ENCODE measurements at regions not wholly inside any gene's neighbourhood (a gene's known extent, or its start where the extent isn't known, plus 50 kb on each side); places are given as distances from the start of the nearest gene placed in this dataset.

- Mint-ChIP-seq H3K27ac (no peak overlapping the region), H3K27me3 (no peaks in the 10 kb centered on the region), H3K36me3 (ENCODE audit: insufficient read depth) (peaks cover 3% of the 10 kb centered on the region), H3K4me3 (ENCODE audit: low read depth) (no peak overlapping the region), H3K4me1 (ENCODE audit: low read depth) (no peaks in the 10 kb centered on the region), H3K9me3 (ENCODE audit: low read depth) (peaks cover 17% of the 10 kb centered on the region)
- no peak for DNase-seq (ENCODE audit: low spot score, unreplicated experiment)
- TF ChIP-seq CTCF (IDR thresholded peaks at IDR 0.05; ENCODE audit: unreplicated experiment): no peak
Measured at GRCh38 chr3:190222916-190223315, 99.3 kb downstream of the CLDN1 start.

- DNase-seq (ENCODE audit: low spot score, unreplicated experiment): no peak
- H3K4me1 Mint-ChIP-seq (ENCODE audit: low read depth): no peaks in the 10 kb centered on the region
- H3K27ac Mint-ChIP-seq: no peak overlapping the region
- peaks cover 3% of the 10 kb centered on the region for H3K36me3 Mint-ChIP-seq (ENCODE audit: insufficient read depth)
- peaks cover 17% of the 10 kb centered on the region for H3K9me3 Mint-ChIP-seq (ENCODE audit: low read depth)
- H3K4me3 Mint-ChIP-seq (ENCODE audit: low read depth): no peak overlapping the region
- no peak for TF ChIP-seq CTCF (IDR thresholded peaks at IDR 0.05; ENCODE audit: unreplicated experiment)
- H3K27me3 Mint-ChIP-seq: no peaks in the 10 kb centered on the region
Measured at GRCh38 chr3:190222360-190222759, 99.9 kb downstream of the CLDN1 start.

- Mint-ChIP-seq H3K27ac (no peak overlapping the region), H3K4me3 (ENCODE audit: low read depth) (no peak overlapping the region), H3K4me1 (ENCODE audit: low read depth) (no peaks in the 10 kb centered on the region), H3K9me3 (ENCODE audit: low read depth) (peaks cover 17% of the 10 kb centered on the region), H3K27me3 (no peaks in the 10 kb centered on the region), H3K36me3 (ENCODE audit: insufficient read depth) (peaks cover 3% of the 10 kb centered on the region)
- no peak for TF ChIP-seq CTCF (IDR thresholded peaks at IDR 0.05; ENCODE audit: unreplicated experiment)
- no peak for DNase-seq (ENCODE audit: low spot score, unreplicated experiment)
Measured at GRCh38 chr3:190220362-190220761, 99.7 kb upstream of the P3H2 start.

- Mint-ChIP-seq H3K36me3 (ENCODE audit: insufficient read depth) (peaks cover 3% of the 10 kb centered on the region), H3K27me3 (no peaks in the 10 kb centered on the region), H3K27ac (no peak overlapping the region), H3K4me3 (ENCODE audit: low read depth) (no peak overlapping the region), H3K9me3 (ENCODE audit: low read depth) (peaks cover 22% of the 10 kb centered on the region), H3K4me1 (ENCODE audit: low read depth) (no peaks in the 10 kb centered on the region)
- no peak for DNase-seq (ENCODE audit: low spot score, unreplicated experiment)
- no peak for TF ChIP-seq CTCF (IDR thresholded peaks at IDR 0.05; ENCODE audit: unreplicated experiment)
Measured at GRCh38 chr3:190217081-190217480, 96.4 kb upstream of the P3H2 start.

GRCh38 chr3:190213727-190214126, 93.0 kb upstream of the P3H2 start:
- Mint-ChIP-seq H3K27ac (no peak overlapping the region), H3K4me3 (ENCODE audit: low read depth) (no peak overlapping the region), H3K9me3 (ENCODE audit: low read depth) (peaks cover 15% of the 10 kb centered on the region), H3K4me1 (ENCODE audit: low read depth) (no peaks in the 10 kb centered on the region), H3K36me3 (ENCODE audit: insufficient read depth) (no peaks in the 10 kb centered on the region), H3K27me3 (no peaks in the 10 kb centered on the region)
- DNase-seq (ENCODE audit: low spot score, unreplicated experiment): no peak
- no peak for TF ChIP-seq CTCF (IDR thresholded peaks at IDR 0.05; ENCODE audit: unreplicated experiment)

Data from progenitor cell of endocrine pancreas (in vitro differentiated cells).